HG03558 (cell line): ENCODE measurements at regions not wholly inside any gene's neighbourhood (a gene's known extent, or its start where the extent isn't known, plus 50 kb on each side); places are given as distances from the start of the nearest gene placed in this dataset.

Experiments
- ATAC-seq: cut with Tn5 transposase; IDR thresholded peaks from one replicate; pipeline ENCODE4 v1.9.1; 2021; ENCODE audit warnings: moderate number of reproducible peaks; ENCODE audit not compliant: unreplicated experiment; ENCODE audit errors: extremely low read depth

- no peak for ATAC-seq
These were observed 121.3 kb downstream of the BBS10 start for GRCh38 chr12:76226956-76227355.

- ATAC-seq = no peak
These were observed 121.8 kb downstream of the BBS10 start for GRCh38 chr12:76226397-76226796.

- no peak for ATAC-seq
These were observed 124.3 kb downstream of the BBS10 start for GRCh38 chr12:76223869-76224268.

GRCh38 chr12:76220980-76221379, 127.2 kb downstream of the BBS10 start:
- no peak for ATAC-seq

GRCh38 chr12:76219806-76220205, 128.4 kb downstream of the BBS10 start:
- ATAC-seq = no peak

GRCh38 chr12:76216585-76217472, 131.4 kb downstream of the BBS10 start:
- no peak for ATAC-seq

- ATAC-seq = no peak
These were observed 123.6 kb upstream of the NAP1L1 start for GRCh38 chr12:76208129-76208528.

- no peak for ATAC-seq
These were observed 122.2 kb upstream of the NAP1L1 start for GRCh38 chr12:76206677-76207072.

GRCh38 chr12:76206039-76206676, 121.7 kb upstream of the NAP1L1 start:
- ATAC-seq = no peak

GRCh38 chr12:76202621-76203020, 118.1 kb upstream of the NAP1L1 start:
- ATAC-seq = no peak

- no peak for ATAC-seq
These were observed 117.3 kb upstream of the NAP1L1 start for GRCh38 chr12:76201758-76202157.

- ATAC-seq = no peak
These were observed 116.8 kb upstream of the NAP1L1 start for GRCh38 chr12:76201316-76201715.

- ATAC-seq = no peak
These were observed 115.3 kb upstream of the NAP1L1 start for GRCh38 chr12:76199808-76200207.

GRCh38 chr12:76198839-76199238, 114.4 kb upstream of the NAP1L1 start:
- no peak for ATAC-seq

- no peak for ATAC-seq
These were observed 112.8 kb upstream of the NAP1L1 start for GRCh38 chr12:76197283-76197682.

- no peak for ATAC-seq
These were observed 111.4 kb upstream of the NAP1L1 start for GRCh38 chr12:76195920-76196319.

GRCh38 chr12:76194724-76195123, 110.2 kb upstream of the NAP1L1 start:
- ATAC-seq = no peak

GRCh38 chr12:76193961-76194360, 109.5 kb upstream of the NAP1L1 start:
- ATAC-seq = no peak

- no peak for ATAC-seq
These were observed 107.9 kb upstream of the NAP1L1 start for GRCh38 chr12:76192416-76192815.

GRCh38 chr12:76190299-76190698, 105.8 kb upstream of the NAP1L1 start:
- ATAC-seq = no peak

GRCh38 chr12:76189851-76190250, 105.4 kb upstream of the NAP1L1 start:
- no peak for ATAC-seq

GRCh38 chr12:76187177-76187576, 102.7 kb upstream of the NAP1L1 start:
- no peak for ATAC-seq
